ENCODE measurements at regions not wholly inside any gene's neighbourhood (a gene's known extent, or its start where the extent isn't known, plus 50 kb on each side); places are given as distances from the start of the nearest gene placed in this dataset.
A peak's percentile ranks its signal among the peaks of the same experiment; 100 is the strongest.
"Not testable (repeated sequence)": the region's sequence is repeated elsewhere in the genome, so short reads cannot be mapped to it uniquely, and the experiment has no call there.

DNA sequence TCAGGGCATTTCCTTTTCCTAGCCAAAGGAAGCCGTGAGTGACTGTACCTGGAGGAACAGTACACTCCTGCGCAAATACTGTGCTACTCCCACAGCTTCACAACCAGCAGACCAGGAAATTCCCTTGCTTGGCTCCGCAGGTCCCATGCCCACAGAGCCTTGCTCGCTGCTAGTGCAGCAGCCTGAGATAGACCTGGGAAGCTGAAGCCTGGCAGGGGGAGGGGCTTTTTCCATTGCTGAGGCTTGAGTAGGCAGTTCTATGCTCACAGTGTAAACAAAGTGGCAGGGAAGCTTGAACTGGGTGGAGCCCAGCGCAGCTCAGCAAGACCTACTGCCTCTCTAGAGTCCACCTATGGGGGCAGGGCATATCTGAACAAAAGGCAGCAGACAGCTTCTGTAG, 291.2 kb downstream of the HGF start:
- no peak for DNase-seq (ENCODE audit: low spot score)

- not testable (repeated sequence) for DNase-seq (ENCODE audit: low spot score)
Measured at GRCh38 chr7:81478201-81478600, 291.6 kb downstream of the HGF start.

DNA sequence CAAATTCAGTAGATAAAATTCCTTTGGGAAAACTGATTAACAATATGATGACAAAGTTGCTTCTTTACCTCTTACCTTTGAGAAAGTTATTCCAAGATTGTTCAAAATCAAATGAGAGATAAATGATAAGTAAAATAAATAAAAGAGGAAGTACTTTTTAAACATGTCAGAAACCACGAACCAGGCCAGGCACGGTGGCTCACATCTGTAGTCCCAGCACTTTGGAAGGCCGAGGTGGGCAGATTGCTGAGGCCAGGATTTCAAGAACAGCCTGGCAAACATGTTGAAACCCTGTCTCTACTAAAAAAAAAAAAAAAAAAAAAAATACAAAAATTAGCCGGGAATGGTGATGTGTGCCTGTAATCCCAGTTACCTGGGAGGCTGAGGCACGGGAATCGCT, 296.6 kb downstream of the HGF start:
- no peak for DNase-seq (ENCODE audit: low spot score)

- DNase-seq (ENCODE audit: low spot score), result no peak
Measured at GRCh38 chr7:81470724-81471379, 299.0 kb downstream of the HGF start.

DNA sequence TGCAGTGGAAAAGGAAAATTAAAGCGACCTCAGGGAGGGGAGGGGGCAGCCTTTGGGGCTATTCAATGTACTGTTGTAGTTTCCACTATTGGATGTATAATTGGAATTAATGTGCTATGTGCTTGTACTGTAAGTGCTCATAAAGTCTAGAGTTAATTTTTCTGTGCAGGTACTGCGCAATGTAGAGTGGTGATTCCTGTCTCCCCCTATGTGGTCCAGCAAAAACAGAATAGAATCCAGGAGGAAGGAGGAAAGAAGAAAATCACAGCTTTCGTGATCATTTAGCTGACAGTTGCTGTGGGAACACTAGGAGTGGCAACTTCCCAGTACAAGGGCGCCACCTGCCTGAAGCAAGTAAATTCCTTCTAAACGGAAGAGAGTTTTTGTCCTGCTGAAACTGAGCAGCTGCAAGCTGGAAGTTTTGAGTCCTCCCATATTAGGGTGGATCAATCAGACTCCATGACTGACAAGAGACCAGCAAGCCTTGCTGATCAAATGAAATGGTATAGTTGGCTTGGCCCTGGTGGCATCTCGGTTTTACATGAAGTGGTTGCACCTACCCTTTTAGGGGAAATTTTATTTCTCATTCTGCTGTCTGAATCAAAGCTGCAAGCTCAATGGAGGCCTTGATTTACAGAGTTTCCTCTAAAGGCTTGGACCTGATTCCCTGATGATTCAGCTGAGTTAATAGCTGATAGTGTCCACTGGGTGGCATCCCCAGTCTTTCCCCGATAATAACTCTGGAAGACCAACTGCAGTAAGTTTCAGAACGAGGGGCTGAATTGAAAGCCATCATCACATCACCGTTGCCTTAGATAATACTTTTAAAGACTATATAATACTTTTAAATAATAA, 299.8 kb downstream of the HGF start:
- DNase-seq (ENCODE audit: low spot score), result peak; percentile 66

DNA sequence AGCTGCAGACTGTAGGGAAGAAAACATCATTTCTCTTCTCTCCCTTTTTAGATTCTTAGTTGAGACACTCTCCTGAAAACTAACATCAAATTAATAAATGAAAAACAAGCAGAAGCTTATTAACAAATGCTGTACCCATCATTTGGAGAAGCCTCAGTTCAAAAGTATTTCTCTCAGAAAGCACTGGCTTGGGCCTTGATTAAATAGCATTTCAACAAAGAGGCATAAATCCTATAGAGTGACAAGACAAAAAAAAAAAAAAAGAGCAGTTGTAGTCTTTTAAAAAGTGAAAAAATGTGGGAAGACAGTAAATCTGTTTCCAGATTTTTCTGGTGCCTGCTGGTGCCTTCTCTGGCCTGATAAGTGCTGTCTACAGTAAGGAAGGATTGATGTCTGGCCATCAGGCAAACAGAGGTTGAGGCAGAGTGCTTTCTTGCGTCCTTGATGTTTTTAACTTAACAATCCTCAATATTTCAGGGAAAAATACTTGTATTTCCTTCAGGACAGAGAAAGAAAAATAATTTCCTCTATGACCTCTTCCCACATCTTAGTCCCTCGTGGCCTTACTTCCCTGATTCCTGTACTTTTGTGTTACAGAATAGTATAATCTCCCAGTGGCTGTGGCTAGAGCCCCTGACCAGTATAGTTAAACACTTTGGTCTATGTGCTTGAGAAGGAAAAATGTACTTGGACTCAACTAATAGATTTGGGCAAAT, 300.5 kb downstream of the HGF start:
- no peak for DNase-seq (ENCODE audit: low spot score)

DNA sequence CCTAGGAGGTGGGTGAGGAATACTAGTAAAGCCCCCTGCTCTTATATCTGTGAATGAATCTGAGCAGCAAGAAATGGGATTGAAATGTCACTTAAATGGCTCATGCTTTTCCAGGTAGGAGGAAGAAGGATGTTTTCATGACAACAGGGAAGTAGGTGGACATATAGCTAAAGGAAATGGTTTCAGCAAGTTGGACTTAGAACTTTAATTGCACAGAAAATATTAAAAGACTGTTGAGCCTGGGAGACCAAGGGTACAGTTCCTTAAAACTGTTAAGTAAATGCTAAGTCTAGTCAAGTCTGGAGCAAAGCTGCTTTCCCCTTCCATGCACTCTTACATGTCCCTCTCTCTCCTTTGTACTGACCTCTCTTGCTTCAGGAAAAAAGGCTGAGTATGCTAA, 301.3 kb downstream of the HGF start:
- DNase-seq (ENCODE audit: low spot score), result no peak

GRCh38 chr7:81467964-81468363, 301.9 kb downstream of the HGF start:
- no peak for DNase-seq (ENCODE audit: low spot score)

DNA sequence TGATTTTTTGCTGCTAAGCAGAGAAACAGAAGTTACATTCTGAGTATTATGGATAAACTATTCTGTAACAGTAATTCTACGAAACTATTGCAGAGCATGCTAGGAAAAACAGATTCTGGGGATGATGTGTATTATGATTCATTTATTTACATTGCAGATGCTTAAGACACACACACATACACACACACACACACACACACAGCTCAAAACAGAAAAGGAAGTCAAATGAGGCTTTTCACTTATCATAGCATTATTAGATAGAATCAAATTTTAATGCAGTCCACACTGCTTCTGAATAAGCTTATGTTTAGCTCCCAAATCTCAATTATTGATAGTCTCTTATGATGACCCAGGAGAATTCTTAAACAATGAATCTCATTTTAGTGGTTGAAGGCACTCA, 307.2 kb downstream of the HGF start:
- DNase-seq (ENCODE audit: low spot score), result no peak

- DNase-seq (ENCODE audit: low spot score), result no peak
Measured at GRCh38 chr7:81460250-81461045, 309.4 kb downstream of the HGF start.

DNA sequence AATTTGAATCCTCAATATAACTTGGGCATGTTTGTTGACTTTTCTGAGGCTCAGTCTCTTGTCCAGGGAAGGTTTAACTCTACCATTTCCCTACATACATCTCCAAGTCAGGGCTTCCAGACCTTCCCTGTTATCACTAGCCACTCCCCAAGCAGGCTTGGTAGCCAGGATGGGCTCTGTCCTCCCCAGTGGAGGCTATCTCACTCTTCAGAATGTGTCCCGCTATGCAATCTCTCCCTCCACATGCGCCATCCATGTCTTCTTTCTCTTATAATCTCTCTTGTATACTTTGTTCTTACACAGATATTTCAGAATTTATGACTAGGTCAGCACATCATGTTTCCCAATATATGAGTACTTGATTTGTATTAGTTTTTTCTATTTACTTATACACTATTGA, 310.4 kb downstream of the HGF start:
- no peak for DNase-seq (ENCODE audit: low spot score)

DNA sequence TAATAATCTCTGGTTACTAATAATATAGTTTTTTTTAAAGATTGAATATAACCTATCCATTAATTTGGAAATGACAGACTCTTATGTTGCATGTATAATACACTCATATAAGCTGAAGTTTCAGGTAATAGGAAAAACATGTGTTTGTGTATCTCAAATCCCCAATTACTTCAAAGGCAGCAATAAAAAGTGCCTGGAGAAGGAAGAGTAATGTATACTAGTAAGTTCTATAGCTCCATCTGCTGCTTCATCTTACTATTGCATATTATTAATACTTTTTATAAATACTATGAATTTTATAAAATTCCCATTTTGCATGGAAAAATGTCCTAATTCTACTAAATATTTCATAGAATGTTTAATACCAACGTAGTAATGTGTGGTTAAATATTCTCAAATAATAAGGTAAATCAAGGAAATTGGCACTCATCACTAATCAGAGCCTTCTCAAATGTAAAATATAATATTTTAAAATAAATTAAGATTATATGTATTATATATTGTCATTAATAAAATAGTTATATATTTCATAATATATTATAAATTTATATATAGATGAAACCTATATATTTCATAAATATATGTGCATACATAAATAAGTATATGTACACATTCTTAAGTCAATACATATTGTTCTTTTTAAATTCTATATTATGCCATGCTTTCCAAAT, 311.9 kb downstream of the HGF start:
- DNase-seq (ENCODE audit: low spot score), result no peak

DNA sequence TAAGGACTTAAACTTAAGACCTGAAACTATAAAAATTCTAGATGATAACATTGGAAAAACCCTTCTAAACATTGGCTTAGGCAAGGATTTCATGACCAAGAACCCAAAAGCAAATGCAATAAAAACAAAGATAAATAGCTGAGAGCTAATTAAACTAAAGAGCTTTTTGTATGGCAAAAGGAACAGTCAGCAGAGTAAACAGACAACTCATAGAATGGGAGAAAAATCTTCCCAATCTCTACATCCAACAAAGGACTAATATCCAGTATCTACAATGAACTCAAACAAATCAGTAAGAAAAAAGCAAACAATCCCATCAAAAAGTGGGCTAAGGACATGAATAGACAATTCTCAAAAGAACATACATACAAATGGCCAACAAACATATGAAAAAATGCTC, 316.1 kb downstream of the HGF start:
- DNase-seq (ENCODE audit: low spot score), result not testable (repeated sequence)

- no peak for DNase-seq (ENCODE audit: low spot score)
Measured at GRCh38 chr7:81449105-81449504, 320.7 kb downstream of the HGF start.

DNA sequence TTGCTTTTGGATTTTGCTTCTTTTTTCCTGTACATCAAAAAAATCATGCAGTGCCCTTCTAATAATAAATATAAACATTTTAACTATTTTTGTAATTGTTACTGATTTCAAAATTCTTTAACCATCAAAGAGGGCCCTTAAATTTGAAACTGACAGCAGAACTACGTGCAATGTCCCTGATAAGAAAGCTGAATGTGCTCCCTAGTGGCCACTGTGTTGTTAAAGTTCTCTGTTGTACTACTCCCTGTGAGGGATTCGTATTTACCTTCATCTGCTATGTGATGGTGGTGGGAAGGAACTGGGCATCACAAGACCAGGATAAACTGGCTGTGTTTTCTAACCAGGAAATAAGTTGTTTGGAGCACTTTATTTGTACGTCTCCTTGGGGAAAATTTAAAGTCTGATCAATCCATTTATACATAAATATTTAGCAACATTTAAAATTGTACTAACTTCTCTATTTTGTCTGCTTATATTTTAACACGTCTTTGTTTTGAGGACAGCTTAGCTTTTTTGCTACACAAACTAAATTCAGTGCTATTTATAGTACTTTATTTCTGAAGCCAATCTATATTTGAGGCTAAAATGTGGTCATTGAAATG, 322.4 kb downstream of the HGF start:
- DNase-seq (ENCODE audit: low spot score), result no peak

DNA sequence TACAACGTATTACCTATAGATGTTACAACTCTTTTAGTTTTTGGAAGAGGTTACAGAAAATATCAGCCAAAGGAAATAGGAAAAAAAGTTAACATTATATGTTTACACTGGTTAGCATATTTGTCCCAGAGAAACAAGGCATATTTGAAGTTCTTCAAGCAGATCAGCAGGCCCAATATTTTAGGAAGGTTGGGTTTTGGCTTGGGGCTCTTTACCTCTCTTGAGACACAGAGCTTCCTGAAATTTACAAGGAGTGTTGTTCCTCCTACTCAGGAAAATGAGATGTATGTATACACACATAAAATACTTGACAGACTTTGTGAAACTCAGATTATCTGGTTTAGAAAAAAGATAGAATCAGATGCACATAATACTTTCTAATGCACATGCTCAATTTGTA, 323.6 kb downstream of the HGF start:
- DNase-seq (ENCODE audit: low spot score), result no peak

- no peak for DNase-seq (ENCODE audit: low spot score)
Measured at GRCh38 chr7:81445462-81445861, 324.4 kb downstream of the HGF start.

DNA sequence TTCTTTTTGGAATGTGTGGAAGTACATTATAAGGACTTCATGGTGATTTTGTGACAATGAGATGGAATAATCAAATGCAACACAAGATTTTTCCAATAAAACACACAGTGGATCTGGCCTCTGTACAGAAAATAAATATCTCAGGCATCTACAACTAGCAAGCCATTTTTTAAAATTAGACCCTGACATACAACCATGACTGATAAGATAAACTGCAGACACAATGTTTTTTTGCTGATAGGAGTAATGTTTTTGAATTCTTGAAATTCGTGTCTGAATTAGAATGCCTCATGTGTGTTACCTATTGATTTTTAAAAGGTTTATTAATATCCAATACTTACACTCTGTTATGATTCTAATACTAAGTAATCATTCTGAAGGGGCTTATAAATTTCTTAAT, 328.1 kb downstream of the HGF start:
- no peak for DNase-seq (ENCODE audit: low spot score)

DNA sequence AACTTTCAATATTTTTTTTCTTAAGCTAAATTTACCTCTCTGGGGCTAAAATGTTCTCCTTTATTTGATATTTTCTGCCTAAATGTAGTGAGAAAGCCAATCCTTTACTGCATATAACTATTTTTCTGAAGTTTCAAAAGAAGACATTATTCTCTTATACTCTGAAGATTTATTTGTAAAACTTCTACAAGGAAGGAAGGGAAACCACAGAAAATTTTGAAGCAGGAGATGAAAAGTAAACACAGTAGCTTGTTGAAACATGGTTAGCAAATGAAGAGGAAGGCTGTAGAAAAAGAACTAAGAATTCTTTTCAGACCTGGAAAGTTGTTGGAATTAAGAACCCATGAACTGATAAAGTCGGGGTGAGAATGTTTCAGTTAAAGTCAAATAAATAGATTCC, 330.3 kb downstream of the HGF start:
- no peak for DNase-seq (ENCODE audit: low spot score)

GRCh38 chr7:81437160-81437559, 332.7 kb downstream of the HGF start:
- DNase-seq (ENCODE audit: low spot score), result not testable (repeated sequence)

DNA sequence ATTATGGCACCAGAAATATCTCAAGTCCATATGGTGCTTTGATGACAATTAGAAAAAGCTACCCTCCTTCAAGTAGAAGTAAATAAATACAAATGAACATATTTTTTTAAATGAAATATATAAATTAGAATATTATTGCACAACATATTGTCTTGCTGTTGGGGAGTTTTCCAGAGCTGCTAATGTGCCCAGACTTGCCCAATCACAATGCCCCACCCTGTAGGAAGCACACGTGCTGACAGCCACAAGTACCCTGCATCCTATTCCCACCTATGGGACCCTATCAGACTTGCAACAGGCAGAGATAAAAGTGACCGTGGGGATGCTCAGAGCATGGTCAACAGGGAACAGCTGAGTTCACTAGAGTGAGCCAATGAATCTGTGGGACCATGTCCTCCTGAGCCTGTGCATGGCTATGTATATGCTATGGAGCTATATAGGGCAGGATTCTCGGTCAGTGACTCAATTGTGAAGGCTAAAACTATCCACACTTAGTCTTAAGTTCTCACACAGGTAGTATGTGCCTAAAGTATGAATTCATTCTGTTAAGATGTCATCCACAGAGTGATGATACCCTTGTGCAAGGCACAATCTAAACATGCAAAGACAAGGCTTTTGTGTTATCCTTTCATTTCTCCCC, 336.0 kb downstream of the HGF start:
- DNase-seq (ENCODE audit: low spot score), result no peak
